ENCODE measurements at regions not wholly inside any gene's neighbourhood (a gene's known extent, or its start where the extent isn't known, plus 50 kb on each side); places are given as distances from the start of the nearest gene placed in this dataset.

GRCh38 chr18:41753826-41754225 is 201.2 kb upstream of the PIK3C3 start:
- DNase-seq (ENCODE audit: low read depth): no peak

- DNase-seq (ENCODE audit: low read depth): no peak
Measured at GRCh38 chr18:41752826-41753225, 202.2 kb upstream of the PIK3C3 start.

DNA sequence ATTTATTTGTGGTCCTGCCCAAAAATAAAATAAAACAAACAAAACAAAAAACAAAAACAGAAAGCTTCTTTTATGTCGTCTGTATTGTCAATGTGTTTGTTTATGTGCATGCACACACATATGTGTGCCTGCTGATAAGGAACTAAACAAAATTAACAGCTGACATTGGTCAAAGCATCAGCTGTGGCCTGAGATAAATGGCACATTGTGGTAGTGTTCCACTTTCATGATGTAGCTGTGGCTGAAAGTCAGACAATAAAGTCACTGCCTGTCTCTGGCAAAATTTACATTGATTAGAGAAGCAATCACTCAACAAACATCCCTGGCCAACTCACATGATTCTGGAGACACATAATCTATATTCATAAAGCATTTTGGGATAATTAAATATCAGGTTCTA is 203.4 kb upstream of the PIK3C3 start:
- no peak for DNase-seq (ENCODE audit: low read depth)

GRCh38 chr18:41751161-41751560 is 203.9 kb upstream of the PIK3C3 start:
- no peak for DNase-seq (ENCODE audit: low read depth)

- no peak for DNase-seq (ENCODE audit: low read depth)
Measured at GRCh38 chr18:41747723-41748242, 207.3 kb upstream of the PIK3C3 start.

DNA sequence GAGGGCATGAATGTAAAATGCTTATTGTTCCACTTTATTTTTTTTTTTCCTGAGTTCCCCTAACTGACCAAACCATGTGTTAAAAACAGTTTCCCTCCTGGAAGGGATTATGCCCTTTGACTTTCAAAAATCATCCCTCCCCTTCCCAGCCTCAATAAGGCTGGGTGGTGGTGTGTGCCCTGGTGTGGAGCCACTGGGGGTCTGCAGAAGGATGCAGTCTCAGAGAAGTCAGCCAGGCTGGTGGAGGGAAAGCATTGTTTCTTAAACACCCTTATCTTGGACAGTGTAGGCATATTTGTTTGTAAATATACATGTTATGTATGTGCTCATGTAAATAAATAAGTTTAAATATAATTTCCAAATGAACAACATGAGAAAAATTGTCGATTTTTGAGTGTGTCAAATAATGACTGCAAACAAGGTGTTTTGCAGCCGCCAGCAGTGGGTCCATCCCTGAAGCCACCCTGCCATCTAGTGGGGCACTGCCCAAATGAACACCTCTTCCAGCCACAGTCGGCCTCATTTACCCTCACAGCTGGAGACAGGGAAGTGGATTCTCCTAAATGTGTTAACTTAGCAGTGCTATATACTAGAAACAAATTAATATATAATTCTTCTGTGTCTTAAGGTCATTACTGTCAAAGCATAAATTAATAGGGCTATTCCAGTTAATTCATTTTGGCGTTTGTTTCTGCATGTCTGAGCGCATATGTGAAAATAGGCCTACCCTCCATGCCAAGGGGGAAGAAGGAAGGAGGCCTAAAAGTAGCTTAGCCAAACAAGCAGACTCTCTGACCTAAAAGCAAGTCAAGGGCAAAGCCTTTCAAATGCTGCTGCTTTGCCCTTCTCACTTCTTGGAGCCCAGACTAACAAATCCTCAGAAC is 209.6 kb upstream of the PIK3C3 start:
- DNase-seq (ENCODE audit: low read depth): peak; percentile 8

DNA sequence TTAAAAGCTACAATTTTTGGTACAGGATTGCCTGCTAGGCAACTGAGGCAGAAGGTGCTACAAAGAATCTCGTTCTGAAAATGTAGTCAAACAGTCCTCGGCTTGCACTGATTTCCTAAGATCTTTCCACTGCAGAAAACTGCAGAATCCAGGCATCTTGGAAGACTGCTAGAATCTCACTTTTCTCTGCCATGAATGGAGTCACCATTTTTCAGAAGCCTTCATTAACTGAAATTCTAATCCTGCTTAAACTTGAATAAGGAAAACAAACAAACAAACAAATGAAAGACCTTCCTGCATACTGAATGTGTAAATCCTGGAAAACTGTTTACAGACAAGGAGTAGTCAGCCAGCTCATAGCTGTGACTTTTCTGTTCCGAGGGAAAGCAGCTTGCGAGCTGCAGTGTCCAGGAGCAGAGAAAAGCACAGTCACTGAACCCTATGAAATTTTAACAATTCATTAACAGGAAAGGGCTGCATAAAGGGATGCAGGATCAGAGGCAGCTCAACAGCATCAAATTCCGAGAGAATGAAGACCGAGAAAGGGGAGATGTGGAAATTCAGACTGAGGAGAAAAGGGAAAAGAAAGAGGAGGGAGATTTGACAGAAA is 210.5 kb upstream of the PIK3C3 start:
- DNase-seq (ENCODE audit: low read depth): no peak

GRCh38 chr18:41737218-41737617 is 217.8 kb upstream of the PIK3C3 start:
- DNase-seq (ENCODE audit: low read depth): no peak

DNA sequence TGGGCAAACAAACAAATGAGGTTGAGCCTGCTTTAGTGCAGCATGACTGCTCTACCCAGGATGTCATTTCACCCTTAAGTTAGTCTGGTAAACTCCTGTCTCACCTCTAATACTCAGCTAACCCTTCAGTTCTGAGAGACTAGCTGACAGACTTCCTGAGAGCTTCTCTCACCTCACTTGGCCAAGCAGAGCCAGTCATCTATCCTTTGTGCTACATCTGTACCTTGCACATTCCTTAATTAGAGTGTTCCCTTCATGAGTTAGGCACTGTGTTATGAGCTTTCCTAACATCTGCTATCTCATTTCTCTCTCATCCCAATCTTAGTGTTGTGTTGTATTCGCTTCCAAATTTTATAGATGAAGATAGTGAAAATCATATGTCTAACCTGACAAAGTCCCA is 220.1 kb upstream of the PIK3C3 start:
- DNase-seq (ENCODE audit: low read depth): no peak

DNA sequence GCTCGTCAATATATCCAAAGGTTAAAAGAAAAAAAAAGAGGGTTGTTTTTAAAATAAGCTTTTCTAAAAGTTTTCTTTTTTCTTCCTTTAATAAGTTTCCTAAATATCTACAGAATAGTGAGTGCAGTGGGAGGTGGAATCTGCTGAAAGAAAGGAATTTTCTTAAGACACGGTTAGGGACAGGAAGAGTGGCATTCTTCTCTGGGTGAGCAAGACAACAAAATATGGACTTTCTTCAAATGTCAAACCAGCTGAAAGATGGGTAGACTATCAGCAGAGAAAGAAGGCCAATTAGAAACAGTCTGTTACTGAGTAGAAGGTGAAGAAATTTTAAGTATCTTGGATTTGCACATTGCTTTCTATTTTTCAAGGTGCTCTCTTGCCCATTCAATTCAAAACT is 222.7 kb upstream of the PIK3C3 start:
- no peak for DNase-seq (ENCODE audit: low read depth)

GRCh38 chr18:41731884-41732283 is 223.2 kb upstream of the PIK3C3 start:
- DNase-seq (ENCODE audit: low read depth): no peak

DNA sequence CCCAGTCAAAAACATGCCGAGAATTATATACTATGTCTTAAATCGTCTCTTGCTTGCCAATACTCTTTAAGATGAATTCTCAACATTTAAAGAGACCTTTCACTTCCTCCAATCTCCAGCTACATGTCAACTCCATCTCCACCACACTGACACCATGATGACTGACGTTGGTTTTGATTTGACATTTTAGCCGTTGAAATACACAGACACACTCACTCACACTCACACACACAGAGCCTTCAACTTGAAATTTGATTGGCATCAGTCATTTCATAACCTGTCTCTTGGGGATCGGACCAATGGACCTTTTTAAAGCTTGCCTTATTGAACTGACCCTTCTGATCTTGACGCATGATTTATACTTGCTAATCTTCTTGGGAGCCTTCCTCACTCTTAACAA is 230.8 kb upstream of the PIK3C3 start:
- DNase-seq (ENCODE audit: low read depth): no peak

DNA sequence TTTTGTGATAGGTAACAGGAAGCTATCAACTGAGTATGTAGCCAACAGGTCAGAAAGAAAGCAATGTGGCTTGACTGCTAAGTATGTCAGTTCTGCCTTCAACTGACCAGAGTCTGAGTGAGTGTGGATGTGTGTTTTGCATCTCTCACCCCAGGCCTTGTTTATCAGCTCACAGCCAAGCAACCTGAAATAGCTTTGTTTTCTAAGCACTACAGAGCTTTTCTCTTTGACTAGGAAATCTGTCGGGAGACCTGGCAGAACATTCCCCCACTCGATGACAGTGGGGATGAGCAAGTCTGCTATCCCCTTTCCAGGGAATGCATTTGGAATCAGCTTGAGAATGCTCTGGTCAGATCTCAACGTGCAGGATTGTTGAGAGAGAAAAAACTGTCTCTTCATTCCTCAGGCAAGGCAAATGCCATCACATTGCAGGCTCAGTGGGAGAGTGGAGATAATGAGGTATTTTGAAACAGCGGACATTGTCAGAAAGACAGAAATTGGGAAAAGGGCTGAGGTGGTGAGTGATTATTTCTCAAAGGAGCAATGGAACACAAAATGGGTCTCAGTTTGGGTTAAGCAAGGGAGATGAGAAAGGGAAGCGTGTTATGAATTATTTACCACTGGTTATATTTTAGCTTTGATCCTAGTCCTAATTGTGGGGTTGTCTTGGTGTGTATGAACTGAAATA is 233.8 kb upstream of the PIK3C3 start:
- DNase-seq (ENCODE audit: low read depth): no peak

DNA sequence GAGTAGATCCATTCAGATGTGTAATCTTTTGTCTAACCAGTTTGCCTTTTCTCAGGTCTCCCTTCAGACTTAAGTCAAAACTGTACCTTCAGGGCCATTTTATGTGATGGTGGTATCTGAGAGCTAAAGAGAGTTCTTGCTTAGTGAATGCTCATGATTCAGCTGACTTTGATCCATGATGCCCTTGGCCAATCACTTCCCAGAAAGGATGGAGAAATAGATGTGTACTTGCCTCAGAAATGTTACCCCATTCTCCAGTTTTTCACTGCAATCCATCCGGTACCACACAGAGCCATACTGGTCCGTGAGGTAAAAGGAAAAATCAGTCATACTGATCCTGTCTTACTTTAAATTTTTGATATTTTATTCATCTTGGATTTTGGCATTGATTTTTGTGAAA is 234.8 kb upstream of the PIK3C3 start:
- DNase-seq (ENCODE audit: low read depth): no peak

DNA sequence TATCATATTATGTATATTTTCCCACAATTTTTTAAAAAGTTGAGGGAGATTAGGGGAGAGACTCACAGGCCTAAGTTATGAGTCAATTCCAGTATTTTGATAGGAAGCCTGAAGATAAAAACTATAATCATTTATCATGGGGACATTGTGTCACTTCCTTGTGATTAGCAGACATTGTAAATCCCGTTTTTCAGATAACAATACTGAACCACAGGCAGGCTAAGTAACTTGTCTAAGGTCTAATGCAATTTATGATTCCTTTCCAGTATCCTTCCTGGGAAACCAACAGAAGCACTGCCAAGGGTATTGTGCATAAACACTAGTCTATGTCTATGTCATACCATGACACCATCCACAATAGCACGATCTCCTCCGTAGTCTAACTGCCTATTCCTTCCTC is 235.2 kb upstream of the PIK3C3 start:
- no peak for DNase-seq (ENCODE audit: low read depth)

- no peak for DNase-seq (ENCODE audit: low read depth)
Measured at GRCh38 chr18:41714872-41715271, 240.2 kb upstream of the PIK3C3 start.

GRCh38 chr18:41713969-41714825 is 240.8 kb upstream of the PIK3C3 start:
- no peak for DNase-seq (ENCODE audit: low read depth)

GRCh38 chr18:41706301-41706700 is 248.7 kb upstream of the PIK3C3 start:
- no peak for DNase-seq (ENCODE audit: low read depth)

DNA sequence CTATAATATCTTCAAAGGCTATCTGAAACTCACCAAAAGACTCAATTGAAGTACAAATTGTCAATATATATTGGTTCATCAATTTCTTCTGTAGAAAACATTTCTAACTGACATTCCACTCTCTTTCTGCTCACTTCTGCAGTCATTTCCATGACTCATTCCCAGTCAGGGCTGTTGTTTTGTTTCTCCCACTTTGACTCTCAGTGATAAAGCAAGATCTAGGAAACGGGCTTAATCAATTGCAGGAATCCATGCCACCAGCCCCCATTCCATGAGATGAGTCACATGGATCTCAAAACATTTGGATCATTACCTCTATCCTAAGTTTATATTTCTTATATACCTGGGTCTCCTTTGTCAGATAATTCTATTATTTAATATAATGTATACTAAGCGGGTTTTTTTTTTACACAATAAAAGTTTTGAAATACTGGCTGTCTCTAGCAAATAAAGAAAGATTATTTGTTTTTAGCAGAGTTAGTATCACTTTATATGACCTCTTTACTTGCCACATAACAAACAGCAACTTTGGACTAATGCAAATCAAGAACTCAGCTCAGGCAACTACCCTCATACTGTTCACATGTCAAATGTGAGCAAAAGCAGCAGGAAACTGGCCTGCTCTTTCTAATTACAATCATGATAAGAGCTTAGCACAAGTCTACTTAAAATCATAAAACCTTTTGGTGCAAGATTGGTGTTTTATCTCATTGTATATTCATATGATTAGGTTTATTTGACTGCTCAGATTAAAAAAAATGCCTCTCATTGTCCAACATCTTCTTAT is 251.1 kb upstream of the PIK3C3 start:
- no peak for DNase-seq (ENCODE audit: low read depth)

- DNase-seq (ENCODE audit: low read depth): no peak
Measured at GRCh38 chr18:41700416-41700815, 254.6 kb upstream of the PIK3C3 start.

- no peak for DNase-seq (ENCODE audit: low read depth)
Measured at GRCh38 chr18:41695441-41695840, 259.6 kb upstream of the PIK3C3 start.
